HG02588 (cell line): ENCODE measurements at regions not wholly inside any gene's neighbourhood (a gene's known extent, or its start where the extent isn't known, plus 50 kb on each side); places are given as distances from the start of the nearest gene placed in this dataset.
"Not testable (repeated sequence)": the region's sequence is repeated elsewhere in the genome, so short reads cannot be mapped to it uniquely, and the experiment has no call there.

Source experiments
- ATAC-seq: cut with Tn5 transposase; IDR thresholded peaks from one replicate; pipeline ENCODE4 v1.9.1; 2021; ENCODE audit warnings: mild to moderate bottlenecking, moderate library complexity; ENCODE audit not compliant: unreplicated experiment

DNA sequence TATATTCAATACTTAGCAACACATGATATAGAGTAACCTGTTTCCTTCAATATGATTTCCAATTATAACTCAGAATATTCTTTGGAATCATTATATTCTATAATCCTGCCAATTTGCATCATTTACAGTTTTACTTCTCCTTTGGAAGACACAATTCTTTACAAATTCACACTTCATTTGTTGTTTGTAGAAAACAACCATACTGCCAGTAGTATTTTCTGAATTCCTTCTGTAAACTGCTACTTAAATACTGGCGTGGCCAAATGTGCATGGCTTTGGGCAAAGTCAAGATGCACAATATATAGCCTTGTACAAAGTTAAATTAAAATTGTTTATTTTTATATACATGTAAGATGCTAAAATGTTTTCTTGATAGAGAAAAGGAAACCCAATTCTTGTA, 687.1 kb upstream of the NEGR1 start:
- no peak for ATAC-seq

DNA sequence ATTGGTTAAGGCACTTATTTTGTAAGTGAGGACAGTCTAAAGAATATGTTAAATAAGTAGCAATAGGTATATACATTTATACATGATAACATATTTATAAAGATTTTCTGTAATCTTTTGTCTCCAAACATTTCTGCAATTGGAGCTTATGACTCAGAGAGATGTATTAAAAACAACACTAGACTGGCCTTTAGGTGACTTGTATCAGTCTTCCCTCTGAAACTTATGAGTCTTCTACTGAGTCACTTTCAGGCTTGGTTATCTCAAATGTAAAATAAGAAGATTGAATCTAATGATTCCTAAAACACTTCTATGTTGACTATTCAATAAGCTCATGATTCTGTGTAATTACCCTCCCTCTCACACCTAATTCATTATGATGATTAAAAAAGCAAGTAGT, 672.6 kb upstream of the NEGR1 start:
- no peak for ATAC-seq

- ATAC-seq, result not testable (repeated sequence)
Observed at GRCh38 chr1:72950900-72951299, 668.6 kb upstream of the NEGR1 start.

- ATAC-seq, result no peak
Observed at GRCh38 chr1:72946903-72947499, 664.7 kb upstream of the NEGR1 start.

GRCh38 chr1:72942008-72942407, 659.7 kb upstream of the NEGR1 start:
- no peak for ATAC-seq

DNA sequence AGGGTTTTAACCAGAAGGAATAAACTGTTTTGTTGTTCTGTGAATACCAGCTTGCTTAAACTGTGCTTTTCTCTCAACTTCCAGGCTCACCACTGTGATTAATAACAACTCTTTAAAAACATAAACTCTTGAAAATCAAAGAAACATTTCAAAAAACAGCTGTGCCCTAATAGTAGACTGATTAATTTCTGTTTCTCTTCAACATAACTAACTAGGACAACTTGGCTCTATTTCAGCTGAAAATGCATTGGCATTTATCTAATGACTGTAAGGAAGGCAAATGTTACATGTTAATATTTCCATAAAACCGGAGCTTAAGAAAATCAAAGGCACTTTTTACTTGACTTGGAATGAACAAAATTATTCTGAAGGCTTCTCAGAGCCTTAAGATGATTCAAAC, 656.1 kb upstream of the NEGR1 start:
- no peak for ATAC-seq

GRCh38 chr1:72937905-72938304, 655.6 kb upstream of the NEGR1 start:
- no peak for ATAC-seq

DNA sequence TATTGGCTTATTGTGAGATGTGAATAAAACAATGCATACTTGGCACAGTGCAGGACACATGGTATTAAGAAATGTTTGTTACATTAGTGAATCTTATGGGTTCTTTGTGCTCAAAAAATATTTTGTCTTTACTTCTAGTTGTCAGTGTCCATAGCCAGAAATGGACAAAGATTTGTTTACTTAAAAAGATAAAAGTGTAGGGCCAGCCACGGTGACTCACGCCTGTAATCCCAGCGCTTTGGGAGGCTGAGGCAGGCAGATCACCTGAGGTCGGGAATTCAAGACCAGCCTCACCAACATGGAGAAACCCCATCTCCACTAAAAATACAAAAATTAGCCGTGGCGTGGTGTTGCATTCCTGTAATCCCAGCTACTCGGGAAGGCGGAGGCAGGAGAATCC, 654.6 kb upstream of the NEGR1 start:
- ATAC-seq, result no peak

DNA sequence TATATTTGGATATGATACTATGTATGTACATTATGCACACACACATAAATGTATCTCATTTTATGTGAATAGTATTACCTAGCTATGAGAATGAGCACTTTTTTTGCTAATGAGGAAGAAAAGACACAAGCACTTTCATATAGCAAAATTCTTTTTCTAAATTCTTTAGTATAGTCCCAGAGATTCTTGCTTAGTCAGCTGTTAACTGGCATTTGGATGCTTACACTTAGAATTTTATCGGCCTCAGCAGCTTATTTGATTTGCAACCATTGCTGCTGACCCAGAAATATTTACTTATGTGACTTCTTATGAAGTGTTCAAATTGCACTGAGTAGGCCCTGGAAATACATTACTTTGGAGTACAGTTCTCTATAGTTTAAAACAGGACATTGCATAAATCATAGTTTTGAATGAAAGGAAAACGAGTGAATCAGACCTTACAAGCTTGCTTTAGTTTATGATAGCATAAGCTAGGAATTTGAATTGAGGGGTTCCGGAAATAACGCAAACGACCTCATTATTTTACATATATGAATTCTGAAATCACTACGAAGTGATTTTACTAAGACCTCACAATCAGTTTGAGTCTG, 653.9 kb upstream of the NEGR1 start:
- no peak for ATAC-seq

- ATAC-seq, result no peak
Observed at GRCh38 chr1:72932025-72932424, 649.7 kb upstream of the NEGR1 start.

GRCh38 chr1:72930528-72930927, 648.2 kb upstream of the NEGR1 start:
- no peak for ATAC-seq

GRCh38 chr1:72918940-72919339, 636.6 kb upstream of the NEGR1 start:
- no peak for ATAC-seq

DNA sequence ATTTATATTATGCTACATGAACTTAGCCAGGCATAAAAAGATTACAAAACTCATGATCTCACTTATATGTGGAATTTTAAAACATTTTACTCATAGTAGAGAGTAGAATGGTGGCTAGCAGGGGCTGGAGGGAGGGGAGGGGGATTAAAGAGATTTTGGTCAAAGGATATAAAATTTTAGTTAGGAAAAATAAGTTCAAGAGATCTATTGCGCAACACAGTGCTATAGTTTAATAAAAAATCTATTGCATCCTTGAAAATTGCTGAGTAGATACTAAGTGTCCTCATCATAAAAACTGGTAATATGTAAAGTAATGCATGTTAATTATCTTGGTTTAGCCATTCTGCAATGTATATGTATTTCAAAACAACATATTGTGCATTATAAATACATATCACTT, 635.6 kb upstream of the NEGR1 start:
- ATAC-seq, result no peak

DNA sequence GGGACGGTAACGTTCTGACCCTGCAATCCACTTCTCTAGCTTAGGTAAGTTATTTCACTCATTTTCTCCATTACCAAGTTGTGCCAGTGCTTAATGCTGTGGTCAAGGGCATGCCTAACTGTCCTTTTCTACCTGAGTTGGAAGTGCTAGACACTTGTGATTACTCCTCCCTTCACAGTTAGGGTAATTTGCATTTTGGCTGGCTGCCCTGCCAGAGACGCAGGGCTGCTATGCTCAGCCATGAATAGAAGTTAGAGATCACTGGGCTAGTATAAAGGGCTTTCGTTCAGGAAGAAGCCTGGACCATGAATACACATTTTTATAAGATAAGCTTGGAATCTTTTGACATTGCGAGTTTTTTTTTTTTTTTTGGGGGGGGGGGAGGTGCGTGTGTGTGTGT, 633.2 kb upstream of the NEGR1 start:
- ATAC-seq, result no peak

- no peak for ATAC-seq
Observed at GRCh38 chr1:72911656-72912055, 629.3 kb upstream of the NEGR1 start.

GRCh38 chr1:72896256-72896655, 613.9 kb upstream of the NEGR1 start:
- no peak for ATAC-seq

DNA sequence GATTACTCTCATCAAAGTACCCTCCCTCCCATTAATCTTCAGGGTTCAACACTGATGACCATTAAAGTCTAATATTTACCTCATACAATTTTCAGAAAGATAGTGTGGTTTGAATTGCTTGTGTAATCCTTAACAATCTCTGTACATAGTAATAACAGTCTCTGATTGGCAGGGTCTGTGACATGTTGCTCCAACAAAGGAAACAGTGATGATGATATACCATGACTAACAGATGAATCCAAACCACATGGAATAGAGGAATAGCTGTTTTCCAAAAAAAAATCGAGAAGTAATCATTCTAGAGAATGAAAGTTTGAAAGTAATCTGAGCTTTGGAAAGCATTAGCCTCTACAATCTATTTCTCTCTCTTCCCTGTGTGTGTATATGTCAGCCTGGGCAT, 610.1 kb upstream of the NEGR1 start:
- no peak for ATAC-seq

GRCh38 chr1:72891976-72892375, 609.6 kb upstream of the NEGR1 start:
- no peak for ATAC-seq

DNA sequence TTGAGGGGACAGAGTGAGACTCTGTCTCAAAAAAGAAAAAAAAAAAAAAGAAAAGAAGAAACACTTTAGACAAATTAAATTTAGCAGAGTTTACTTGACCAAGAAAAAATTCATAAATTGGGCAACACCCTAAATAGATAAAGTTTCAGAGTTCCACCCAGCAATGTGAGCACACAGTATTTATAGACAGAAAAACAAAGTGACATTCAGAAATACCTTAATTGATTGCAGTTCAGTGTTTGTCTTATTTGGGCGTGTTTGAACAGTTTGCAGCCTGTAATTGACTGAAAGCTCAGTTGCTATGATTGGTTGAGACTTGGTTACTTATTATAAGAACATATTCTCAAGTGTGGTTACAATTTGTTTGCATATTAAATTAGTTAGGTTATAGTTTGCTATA, 603.5 kb upstream of the NEGR1 start:
- no peak for ATAC-seq

GRCh38 chr1:72885017-72885416, 602.7 kb upstream of the NEGR1 start:
- no peak for ATAC-seq

- ATAC-seq, result no peak
Observed at GRCh38 chr1:72869873-72870272, 587.5 kb upstream of the NEGR1 start.

GRCh38 chr1:72869441-72869840, 587.1 kb upstream of the NEGR1 start:
- no peak for ATAC-seq

- no peak for ATAC-seq
Observed at GRCh38 chr1:72851597-72851996, 569.3 kb upstream of the NEGR1 start.
